Smooth muscle cell (in vitro differentiated cells): ENCODE measurements at regions not wholly inside any gene's neighbourhood (a gene's known extent, or its start where the extent isn't known, plus 50 kb on each side); places are given as distances from the start of the nearest gene placed in this dataset.

Experiments
- DNase-seq: peaks from one replicate; lab custom pipeline; 2025; ENCODE audit not compliant: unreplicated experiment; lab: John Stamatoyannopoulos, UW
- H2AFZ ChIP-seq: fragments of 200-600 bp; sonication (generic); 2 replicates; pipeline ENCODE4 v1.6.0; 2016; ENCODE audit warnings: antibody characterized with exemption, low read depth, mild to moderate bottlenecking
- H3F3A ChIP-seq: fragments of 200-600 bp; sonication (generic); 2 replicates; pipeline ENCODE4 v1.6.0; 2017; ENCODE audit warnings: antibody characterized with exemption, low read depth
- H3K27ac ChIP-seq: fragments of 200-600 bp; sonication (generic); 2 replicates; pipeline ENCODE4 v1.5.1; 2016; ENCODE audit warnings: low read depth, mild to moderate bottlenecking
- H3K27me3 ChIP-seq: fragments of 200-600 bp; sonication (generic); 2 replicates; pipeline ENCODE4 v1.6.1; 2016; ENCODE audit warnings: low read depth, mild to moderate bottlenecking
- H3K36me3 ChIP-seq: fragments of 200-600 bp; sonication (generic); 2 replicates; pipeline ENCODE4 v1.5.1; 2016; ENCODE audit warnings: low read depth
- H3K4me1 ChIP-seq: fragments of 200-600 bp; sonication (generic); 2 replicates; pipeline ENCODE4 v1.5.1; 2016; ENCODE audit warnings: low read depth
- H3K4me2 ChIP-seq: fragments of 200-600 bp; sonication (generic); 2 replicates; pipeline ENCODE4 v1.6.0; 2016; ENCODE audit warnings: mild to moderate bottlenecking
- H3K4me3 ChIP-seq: fragments of 200-600 bp; sonication (generic); 2 replicates; pipeline ENCODE4 v1.5.1; 2016; ENCODE audit warnings: mild to moderate bottlenecking
- H3K79me2 ChIP-seq: fragments of 200-600 bp; sonication (generic); 2 replicates; pipeline ENCODE4 v1.6.0; 2016; ENCODE audit warnings: low read depth, mild to moderate bottlenecking
- H3K9ac ChIP-seq: fragments of 200-600 bp; sonication (generic); 2 replicates; pipeline ENCODE4 v1.6.0; 2016; ENCODE audit warnings: low read depth
- H3K9me3 ChIP-seq: fragments of 200-600 bp; sonication (generic); replicated peaks from 2 replicates; pipeline ENCODE4 v1.5.1; 2016; ENCODE audit warnings: low read depth
- H4K20me1 ChIP-seq: fragments of 200-600 bp; sonication (generic); 2 replicates; pipeline ENCODE4 v1.6.0; 2016; ENCODE audit warnings: low read depth
- CTCF ChIP-seq: fragments of 200-600 bp; sonication (generic); IDR thresholded peaks from 2 replicates; pipeline ENCODE4 v1.5.1; 2017; ENCODE audit warnings: borderline replicate concordance, mild to moderate bottlenecking, antibody characterized with exemption; ENCODE audit not compliant: insufficient read depth, poor library complexity, severe bottlenecking
- WGBS: methylation state at CpG from one replicate; pipeline ENCODE4 v1.1.7; 2016; ENCODE audit warnings: low lambda C conversion rate; 5-methylcytosine and 5-hydroxymethylcytosine counted together

GRCh38 chr11:79860336-79860735 lies 419.5 kb upstream of the TENM4 start:
- Histone ChIP-seq H3K36me3 (no peaks in the 10 kb centered on the region), H3K9ac (no peak overlapping the region), H3K4me3 (no peak overlapping the region), H3K4me1 (no peaks in the 10 kb centered on the region), H3K27me3 (no peaks in the 10 kb centered on the region), H2AFZ (no peak overlapping the region), H4K20me1 (no peaks in the 10 kb centered on the region), H3K4me2 (no peak overlapping the region), H3K79me2 (no peaks in the 10 kb centered on the region), H3K27ac (no peak overlapping the region), H3K9me3 (no peaks in the 10 kb centered on the region), H3F3A (no peaks in the 10 kb centered on the region)
- 72% methylated on average over 3 of the region's 3 CpGs for WGBS
- DNase-seq: no peak
- no peak for TF ChIP-seq CTCF

GRCh38 chr11:79857377-79858214 lies 416.8 kb upstream of the TENM4 start:
- Histone ChIP-seq H2AFZ (no peak overlapping the region), H3K27me3 (peaks cover 6% of the 10 kb centered on the region), H3K79me2 (no peaks in the 10 kb centered on the region), H3K4me2 (no peak overlapping the region), H3F3A (no peaks in the 10 kb centered on the region), H3K36me3 (no peaks in the 10 kb centered on the region), H3K27ac (no peak overlapping the region), H4K20me1 (no peaks in the 10 kb centered on the region), H3K4me1 (no peaks in the 10 kb centered on the region), H3K9me3 (no peaks in the 10 kb centered on the region), H3K9ac (no peak overlapping the region), H3K4me3 (no peak overlapping the region)
- TF ChIP-seq CTCF: no peak
- 76% methylated on average over 10 of the region's 10 CpGs for WGBS
- no peak for DNase-seq

- no peak for TF ChIP-seq CTCF
- no peaks in the 10 kb centered on the region for H3K36me3 ChIP-seq
- H3K9me3 ChIP-seq: no peaks in the 10 kb centered on the region
- no peak for DNase-seq
- no peak overlapping the region for H3K4me2 ChIP-seq
- H3K4me1 ChIP-seq: no peaks in the 10 kb centered on the region
- H3K27ac ChIP-seq: no peak overlapping the region
- no peaks in the 10 kb centered on the region for H3F3A ChIP-seq
- H4K20me1 ChIP-seq: no peaks in the 10 kb centered on the region
- H3K79me2 ChIP-seq: no peaks in the 10 kb centered on the region
- H3K4me3 ChIP-seq: no peak overlapping the region
- no peak overlapping the region for H3K9ac ChIP-seq
- peaks cover 16% of the 10 kb centered on the region for H3K27me3 ChIP-seq
- H2AFZ ChIP-seq: no peak overlapping the region
These were observed 411.3 kb upstream of the TENM4 start for GRCh38 chr11:79852176-79852575.

GRCh38 chr11:79845002-79845709 lies 404.3 kb upstream of the TENM4 start:
- TF ChIP-seq CTCF: no peak
- DNase-seq: no peak
- H3K9me3 ChIP-seq: no peaks in the 10 kb centered on the region
- no peaks in the 10 kb centered on the region for H3F3A ChIP-seq
- no peak overlapping the region for H3K4me2 ChIP-seq
- H2AFZ ChIP-seq: no peak overlapping the region
- no peak overlapping the region for H3K4me3 ChIP-seq
- H3K36me3 ChIP-seq: no peaks in the 10 kb centered on the region
- H3K9ac ChIP-seq: no peak overlapping the region
- H3K27ac ChIP-seq: no peak overlapping the region
- no peaks in the 10 kb centered on the region for H4K20me1 ChIP-seq
- no peaks in the 10 kb centered on the region for H3K4me1 ChIP-seq
- no peaks in the 10 kb centered on the region for H3K79me2 ChIP-seq
- WGBS: 65% methylated on average over 3 of the region's 3 CpGs
- peaks cover 7% of the 10 kb centered on the region for H3K27me3 ChIP-seq
